ENCODE measurements at regions not wholly inside any gene's neighbourhood (a gene's known extent, or its start where the extent isn't known, plus 50 kb on each side); places are given as distances from the start of the nearest gene placed in this dataset.

DNA sequence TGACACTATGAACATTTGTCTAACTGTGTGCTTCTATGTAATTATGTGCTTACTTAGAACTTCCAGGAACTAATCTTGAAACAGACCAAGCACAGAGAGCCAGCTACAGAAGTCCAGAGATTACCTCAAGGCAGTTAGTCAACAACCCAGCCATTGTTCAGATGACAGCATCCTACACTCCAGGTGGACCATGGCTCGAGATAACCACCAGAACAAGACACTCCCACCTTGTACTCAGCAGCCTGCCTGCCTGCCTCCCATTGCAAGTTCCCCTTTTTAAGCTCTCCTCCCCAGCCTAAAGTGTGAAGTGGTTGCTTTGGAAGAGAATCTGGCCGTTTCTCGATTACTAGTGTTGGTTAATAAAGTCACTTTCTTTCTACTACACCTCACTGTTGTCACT lies 1080.6 kb upstream of the LRRN3 start:
- TF ChIP-seq, protein P1, sequence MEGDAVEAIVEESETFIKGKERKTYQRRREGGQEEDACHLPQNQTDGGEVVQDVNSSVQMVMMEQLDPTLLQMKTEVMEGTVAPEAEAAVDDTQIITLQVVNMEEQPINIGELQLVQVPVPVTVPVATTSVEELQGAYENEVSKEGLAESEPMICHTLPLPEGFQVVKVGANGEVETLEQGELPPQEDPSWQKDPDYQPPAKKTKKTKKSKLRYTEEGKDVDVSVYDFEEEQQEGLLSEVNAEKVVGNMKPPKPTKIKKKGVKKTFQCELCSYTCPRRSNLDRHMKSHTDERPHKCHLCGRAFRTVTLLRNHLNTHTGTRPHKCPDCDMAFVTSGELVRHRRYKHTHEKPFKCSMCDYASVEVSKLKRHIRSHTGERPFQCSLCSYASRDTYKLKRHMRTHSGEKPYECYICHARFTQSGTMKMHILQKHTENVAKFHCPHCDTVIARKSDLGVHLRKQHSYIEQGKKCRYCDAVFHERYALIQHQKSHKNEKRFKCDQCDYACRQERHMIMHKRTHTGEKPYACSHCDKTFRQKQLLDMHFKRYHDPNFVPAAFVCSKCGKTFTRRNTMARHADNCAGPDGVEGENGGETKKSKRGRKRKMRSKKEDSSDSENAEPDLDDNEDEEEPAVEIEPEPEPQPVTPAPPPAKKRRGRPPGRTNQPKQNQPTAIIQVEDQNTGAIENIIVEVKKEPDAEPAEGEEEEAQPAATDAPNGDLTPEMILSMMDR (IDR thresholded peaks at IDR 0.05): no peak
- no peak for TF ChIP-seq POLR2A (IDR thresholded peaks at IDR 0.05)

Measured in thyroid gland (tissue), 4 donors.